Heart left ventricle (tissue), 16 donors: ENCODE measurements at regions not wholly inside any gene's neighbourhood (a gene's known extent, or its start where the extent isn't known, plus 50 kb on each side); places are given as distances from the start of the nearest gene placed in this dataset.

Experiments
- ATAC-seq, 4 donors: fragments of 200-7000 bp; cut with Tn5 transposase; one replicate each; pipeline ENCODE4 v1.9.1; 2020 to 2022; ENCODE audit warnings: moderate library complexity in 4 of 4, mild to moderate bottlenecking in 3 of 4, moderate number of reproducible peaks in 1 of 4
- DNase-seq, 5 donors: peaks; one replicate each; pipeline ENCODE4 v3.0.0-alpha.2; 2020
- H3K27ac ChIP-seq, 12 donors: fragments of 200-600 bp; sonication (generic) in 4 of 12; one replicate each; pipeline versions ENCODE4 v1.5.0 to v1.8.0; 2016 to 2022; ENCODE audit warnings: mild to moderate bottlenecking in 2 of 12
- H3K27me3 ChIP-seq, 9 donors: fragments of 200-600 bp; sonication (generic) in 2 of 9; one replicate each; pipeline versions ENCODE4 v1.5.1 to v1.8.0; 2016 to 2022; ENCODE audit warnings: mild to moderate bottlenecking in 3 of 9
- H3K36me3 ChIP-seq, 9 donors: fragments of 200-600 bp; sonication (generic) in 2 of 9; one replicate each; pipeline versions ENCODE4 v1.5.0 to v1.8.0; 2018 to 2022; ENCODE audit warnings: mild to moderate bottlenecking in 2 of 9
- H3K4me1 ChIP-seq, 12 donors: fragments of 200-600 bp; sonication (generic) in 4 of 12; one replicate each; pipeline versions ENCODE4 v1.5.0 to v1.8.0; 2016 to 2022; ENCODE audit warnings: mild to moderate bottlenecking in 3 of 12
- H3K4me3 ChIP-seq, 12 donors: fragments of 200-600 bp; sonication (generic) in 4 of 12; one replicate each; pipeline versions ENCODE4 v1.5.0 to v1.8.0; 2017 to 2022; ENCODE audit warnings: mild to moderate bottlenecking in 9 of 12, moderate library complexity in 4 of 12
- H3K9me3 ChIP-seq, 12 donors: fragments of 200-600 bp; sonication (generic) in 4 of 12; one replicate each; pipeline versions ENCODE4 v1.5.0 to v1.8.0; 2016 to 2022; ENCODE audit warnings: mild to moderate bottlenecking in 1 of 12
- POLR2A ChIP-seq, 2 donors: fragments of 450-650 bp; IDR thresholded peaks; one replicate each; pipeline ENCODE4 v1.6.1; 2017; ENCODE audit warnings: antibody characterized with exemption in 2 of 2, mild to moderate bottlenecking in 2 of 2, moderate library complexity in 2 of 2
- WGBS, 4 donors: extraction: QIAGEN DNeasy Blood & Tissue Kit in 2 of 4; methylation state at CpG; one replicate each; pipeline versions ENCODE4 v1.1.5 to v1.1.7; 2013 to 2018; 5-methylcytosine and 5-hydroxymethylcytosine counted together
- intact Hi-C, 10 donors: fragments of 100-400 bp; cut with DNase I; formaldehyde crosslinking; loops; one replicate each; pipeline versions ENCODE4 v1.11.1 to v1.14.2; 2022
- TF ChIP-seq, protein P1 (sequence below), 12 donors: fragments of 200-600 bp; sonication (generic) in 4 of 12; IDR thresholded peaks; one replicate each; pipeline versions ENCODE4 v1.5.0 to v1.8.0; 2018 to 2022; ENCODE audit warnings: antibody characterized with exemption in 12 of 12, mild to moderate bottlenecking in 5 of 12
- donor health status: ischemic (EF 13 %, LVEDD 7.1; RV severe dilation, severe dysfunction).
- donor health status: healthy with polysubstance abuse.
- donor health status: DM: no; HTN: yes; CAD: no.
- donor health status: DM: no; HTN: no; CAD: no.
- donor health status: ischemic (EF 25% LVEDD 6.9; RV normal size, moderate dysfunction).
- donor health status: ischemic (EF 25% LVEDD 5.7; RV mildly dilated, moderate dysfunction).
- donor health status: healthy.
- donor health status: DM: yes; HTN: yes; CAD: no.
- donor health status: ischemic (EF 35%, LVEDD 5.7; RV mildly dilated, moderate dysfunction).
- donor health status: nonischemic (EF 11% LVEDD 7.7; RV severe dilation, severe dysfunction).
- donor health status: DM: yes; HTN: yes; CAD: no.
- donor health status: PGD.
- donor health status: ischemic (EF 29% LVEDD 5.4; RV normal size, mild dysfunction).
- donor health status: nonischemic (EF 23%, LVEDD 6.1; RV moderate dilation, normal function).

- intact Hi-C loops, result no loop called here
- 84 to 88% (median 87%) methylated on average over 2 of the region's 2 CpGs for WGBS, 4 donors
- no peak overlapping the region for H3K27ac ChIP-seq
- H3K4me1 ChIP-seq, result peaks cover 0 to 9% (median 0%) of the 10 kb centered on the region in 12 donors
- H3K9me3 ChIP-seq, result no peaks in the 10 kb centered on the region
- TF ChIP-seq POLR2A (IDR thresholded peaks at IDR 0.05), result no peak
- TF ChIP-seq, protein P1, sequence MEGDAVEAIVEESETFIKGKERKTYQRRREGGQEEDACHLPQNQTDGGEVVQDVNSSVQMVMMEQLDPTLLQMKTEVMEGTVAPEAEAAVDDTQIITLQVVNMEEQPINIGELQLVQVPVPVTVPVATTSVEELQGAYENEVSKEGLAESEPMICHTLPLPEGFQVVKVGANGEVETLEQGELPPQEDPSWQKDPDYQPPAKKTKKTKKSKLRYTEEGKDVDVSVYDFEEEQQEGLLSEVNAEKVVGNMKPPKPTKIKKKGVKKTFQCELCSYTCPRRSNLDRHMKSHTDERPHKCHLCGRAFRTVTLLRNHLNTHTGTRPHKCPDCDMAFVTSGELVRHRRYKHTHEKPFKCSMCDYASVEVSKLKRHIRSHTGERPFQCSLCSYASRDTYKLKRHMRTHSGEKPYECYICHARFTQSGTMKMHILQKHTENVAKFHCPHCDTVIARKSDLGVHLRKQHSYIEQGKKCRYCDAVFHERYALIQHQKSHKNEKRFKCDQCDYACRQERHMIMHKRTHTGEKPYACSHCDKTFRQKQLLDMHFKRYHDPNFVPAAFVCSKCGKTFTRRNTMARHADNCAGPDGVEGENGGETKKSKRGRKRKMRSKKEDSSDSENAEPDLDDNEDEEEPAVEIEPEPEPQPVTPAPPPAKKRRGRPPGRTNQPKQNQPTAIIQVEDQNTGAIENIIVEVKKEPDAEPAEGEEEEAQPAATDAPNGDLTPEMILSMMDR (IDR thresholded peaks at IDR 0.05), result no peak
- H3K27me3 ChIP-seq, result peaks cover 0 to 19% (median 0%) of the 10 kb centered on the region in 9 donors
- no peaks in the 10 kb centered on the region for H3K36me3 ChIP-seq
- DNase-seq (no peak), ATAC-seq (no peak)
- H3K4me3 ChIP-seq, result no peak overlapping the region
Measured at GRCh38 chr15:69898243-69898642, 199.5 kb downstream of the TLE3 start.

DNA sequence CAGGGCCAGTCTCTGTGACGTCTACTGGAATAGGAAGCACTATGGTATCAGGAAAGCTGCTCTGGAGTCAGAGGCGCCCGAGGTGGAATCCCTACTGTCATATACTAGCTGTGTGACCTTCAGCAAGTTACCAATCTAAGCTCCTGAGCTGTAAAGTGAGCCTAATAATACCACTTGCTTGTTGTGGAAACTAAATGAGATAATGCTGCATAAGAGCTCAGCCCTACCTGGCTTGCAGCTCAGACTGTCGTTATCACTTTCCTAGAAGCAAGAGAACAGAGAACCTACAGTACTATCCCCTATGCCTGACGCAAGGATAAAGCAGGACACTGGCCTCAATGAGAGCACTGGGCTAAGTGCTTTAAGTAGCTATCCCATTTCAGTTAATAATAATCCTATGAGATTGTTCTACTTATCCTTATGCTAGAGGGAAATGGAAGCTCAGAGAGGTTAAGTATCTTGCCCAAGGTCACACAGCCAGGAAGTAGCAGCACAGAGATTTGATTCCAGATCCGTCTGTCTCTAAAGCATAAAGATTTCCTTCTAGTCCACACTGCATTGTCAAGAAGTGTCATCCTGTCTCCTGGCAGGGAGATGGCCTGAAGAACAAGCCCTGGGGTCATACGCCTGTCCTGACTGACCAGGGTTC is 195.2 kb downstream of the TLE3 start:
- H3K36me3 ChIP-seq, result no peaks in the 10 kb centered on the region
- DNase-seq (no peak), ATAC-seq (peak; percentile 39 to 93 (median 72))
- peaks cover 0 to 6% (median 0%) of the 10 kb centered on the region in 9 donors for H3K27me3 ChIP-seq
- intact Hi-C loops, result no loop called here
- H3K4me3 ChIP-seq, result no peak overlapping the region
- H3K9me3 ChIP-seq, result no peaks in the 10 kb centered on the region
- WGBS, 4 donors, result 56 to 73% (median 63%) methylated on average over 7 of the region's 7 CpGs
- TF ChIP-seq, protein P1 (IDR thresholded peaks at IDR 0.05), result no peak
- no peak for TF ChIP-seq POLR2A (IDR thresholded peaks at IDR 0.05)
- H3K4me1 ChIP-seq, result no peaks in the 10 kb centered on the region
- H3K27ac ChIP-seq, result no peak overlapping the region

DNA sequence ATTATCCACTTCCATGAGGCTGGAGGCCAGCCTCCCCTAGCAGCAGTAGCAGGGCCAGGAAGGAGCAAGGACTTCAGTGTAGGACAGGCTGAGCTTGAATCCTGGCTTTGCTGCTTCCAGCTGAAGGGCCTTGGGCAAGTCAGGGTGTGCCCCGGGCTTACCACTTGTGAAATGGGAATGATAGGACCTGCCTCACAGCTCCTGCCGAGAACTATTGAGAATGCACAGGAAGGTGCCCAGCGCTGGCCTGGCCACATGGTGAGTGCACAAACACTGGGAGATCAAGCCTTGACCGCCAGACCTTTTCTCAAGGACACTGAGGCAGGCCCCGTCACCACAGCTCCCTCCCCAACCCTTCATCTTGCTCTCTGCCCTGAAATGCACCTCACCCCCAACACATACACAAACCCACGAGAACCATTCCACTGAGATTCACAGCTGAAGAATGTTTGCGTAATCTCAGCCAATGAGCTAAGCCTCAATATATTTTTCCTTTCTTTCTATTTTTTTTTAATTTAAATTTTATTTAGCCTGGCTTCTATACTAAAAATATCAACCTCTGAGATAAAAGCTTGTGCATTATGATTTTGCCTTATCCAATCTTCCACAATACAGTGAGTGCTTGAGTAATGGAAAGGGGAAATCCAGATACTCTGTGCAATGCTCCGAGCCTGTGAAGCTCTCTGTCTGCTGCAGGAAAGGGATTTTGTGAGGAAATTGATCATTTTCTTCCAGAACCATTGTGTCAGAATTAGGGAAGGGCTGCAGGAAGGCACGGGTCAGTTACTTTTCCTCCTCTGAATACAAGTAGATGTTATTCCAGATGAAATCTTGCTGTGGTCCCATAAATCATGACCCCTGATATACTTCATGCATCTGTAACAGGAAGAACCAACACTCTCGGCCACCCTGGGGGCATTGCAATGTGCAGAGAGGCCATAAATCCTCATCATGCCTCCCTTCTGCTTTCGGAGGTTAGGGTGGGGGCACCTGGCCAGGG is 193.9 kb downstream of the TLE3 start:
- ATAC-seq (no peak), DNase-seq (no peak)
- Histone ChIP-seq H3K4me3 (no peak overlapping the region), H3K27ac (no peak overlapping the region), H3K9me3 (no peaks in the 10 kb centered on the region), H3K36me3 (no peaks in the 10 kb centered on the region), H3K27me3 (no peaks in the 10 kb centered on the region), H3K4me1 (no peaks in the 10 kb centered on the region)
- TF ChIP-seq, protein P1 (IDR thresholded peaks at IDR 0.05), result no peak
- TF ChIP-seq POLR2A (IDR thresholded peaks at IDR 0.05), result no peak
- 66 to 73% (median 71%) methylated on average over 11 of the region's 11 CpGs for WGBS, 4 donors
- intact Hi-C loops, result no loop called here
